ENCODE measurements at regions not wholly inside any gene's neighbourhood (a gene's known extent, or its start where the extent isn't known, plus 50 kb on each side); places are given as distances from the start of the nearest gene placed in this dataset.

DNA sequence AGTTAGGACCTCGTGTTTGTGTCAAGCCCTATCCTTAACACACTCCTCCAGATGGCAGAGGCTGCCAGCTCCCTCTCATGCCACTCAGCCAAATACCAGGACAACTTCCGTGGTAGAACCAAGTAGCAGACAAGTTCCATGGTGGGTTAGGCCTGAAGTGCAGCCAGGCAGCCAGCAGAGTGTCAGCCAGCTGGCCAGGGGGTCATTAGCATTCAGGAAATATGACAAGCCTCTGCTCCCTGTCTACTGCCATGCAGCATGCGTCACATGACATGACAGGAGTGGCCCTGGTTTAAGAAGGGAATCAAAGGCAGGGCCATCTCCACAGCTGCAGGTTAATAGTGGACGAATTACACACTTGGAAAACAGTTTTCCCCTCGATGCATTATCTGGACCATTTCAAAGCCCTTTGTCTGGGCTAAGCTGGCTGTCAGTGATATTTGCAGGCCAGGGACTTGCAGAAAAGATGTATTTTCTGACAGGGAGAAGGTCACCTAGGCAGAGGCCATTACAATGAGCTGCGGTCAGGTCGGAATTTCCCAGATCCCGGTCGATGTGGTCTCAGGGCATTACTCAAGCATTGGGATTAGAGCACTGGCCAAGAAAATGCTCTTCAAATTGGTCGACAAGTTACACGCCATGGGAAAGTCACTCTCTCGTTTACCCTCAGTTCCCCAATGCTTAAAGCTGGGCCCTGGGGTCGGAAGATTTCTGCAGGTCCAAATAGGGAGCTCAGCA is 461.7 kb upstream of the CADM1 start:
- intact Hi-C loops (cut with DNase I): no loop called here
- H3K4me1 ChIP-seq: no peaks in the 10 kb centered on the region
- peak in 3 of 4 donors; percentile 35 to 63 (median 53) for ATAC-seq
- no peaks in the 10 kb centered on the region for H3K9me3 ChIP-seq
- no peak for DNase-seq
- H3K27ac ChIP-seq: no peak overlapping the region
- TF ChIP-seq, protein P1, sequence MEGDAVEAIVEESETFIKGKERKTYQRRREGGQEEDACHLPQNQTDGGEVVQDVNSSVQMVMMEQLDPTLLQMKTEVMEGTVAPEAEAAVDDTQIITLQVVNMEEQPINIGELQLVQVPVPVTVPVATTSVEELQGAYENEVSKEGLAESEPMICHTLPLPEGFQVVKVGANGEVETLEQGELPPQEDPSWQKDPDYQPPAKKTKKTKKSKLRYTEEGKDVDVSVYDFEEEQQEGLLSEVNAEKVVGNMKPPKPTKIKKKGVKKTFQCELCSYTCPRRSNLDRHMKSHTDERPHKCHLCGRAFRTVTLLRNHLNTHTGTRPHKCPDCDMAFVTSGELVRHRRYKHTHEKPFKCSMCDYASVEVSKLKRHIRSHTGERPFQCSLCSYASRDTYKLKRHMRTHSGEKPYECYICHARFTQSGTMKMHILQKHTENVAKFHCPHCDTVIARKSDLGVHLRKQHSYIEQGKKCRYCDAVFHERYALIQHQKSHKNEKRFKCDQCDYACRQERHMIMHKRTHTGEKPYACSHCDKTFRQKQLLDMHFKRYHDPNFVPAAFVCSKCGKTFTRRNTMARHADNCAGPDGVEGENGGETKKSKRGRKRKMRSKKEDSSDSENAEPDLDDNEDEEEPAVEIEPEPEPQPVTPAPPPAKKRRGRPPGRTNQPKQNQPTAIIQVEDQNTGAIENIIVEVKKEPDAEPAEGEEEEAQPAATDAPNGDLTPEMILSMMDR (IDR thresholded peaks at IDR 0.05): no peak
- WGBS, 3 donors: 29 to 52% (median 36%) methylated on average over 13 of the region's 13 CpGs
- no peak overlapping the region for H3K4me3 ChIP-seq
- peaks cover 0 to 8% (median 3%) of the 10 kb centered on the region in 3 donors for H3K27me3 ChIP-seq (ENCODE audit: insufficient read depth in 3 of 3, low read length in 2 of 3)
- H3K36me3 ChIP-seq (ENCODE audit: insufficient read depth in 1 of 2, low read depth in 1 of 2): no peaks in the 10 kb centered on the region

DNA sequence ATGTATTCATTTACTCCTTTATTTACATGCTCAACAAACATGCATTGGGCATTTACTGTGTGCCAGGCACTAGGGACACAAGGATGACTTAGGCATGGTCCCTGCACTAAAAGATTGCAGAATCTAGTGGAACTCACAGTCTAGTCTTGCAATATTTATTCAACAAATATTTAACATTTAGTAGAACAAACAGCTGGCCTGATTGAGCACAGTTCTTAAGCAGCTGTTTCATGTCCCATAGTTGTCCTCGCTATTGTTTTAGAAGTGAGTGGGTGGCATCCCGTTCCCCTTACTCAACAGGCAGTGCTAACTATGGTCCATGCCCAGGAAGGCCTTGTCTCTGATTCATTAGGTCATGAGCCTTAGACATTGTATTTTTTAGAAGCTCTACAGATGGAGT is 459.9 kb upstream of the CADM1 start:
- Histone ChIP-seq H3K4me3 (no peak overlapping the region), H3K9me3 (no peaks in the 10 kb centered on the region), H3K4me1 (no peaks in the 10 kb centered on the region), H3K36me3 (ENCODE audit: insufficient read depth in 1 of 2, low read depth in 1 of 2) (no peaks in the 10 kb centered on the region), H3K27ac (no peak overlapping the region), H3K27me3 (ENCODE audit: insufficient read depth in 3 of 3, low read length in 2 of 3) (peaks cover 0 to 16% (median 7%) of the 10 kb centered on the region in 3 donors)
- TF ChIP-seq, protein P1 (IDR thresholded peaks at IDR 0.05): no peak
- 50 to 54% (median 51%) methylated on average over 2 of the region's 2 CpGs for WGBS, 3 donors
- ATAC-seq (peak in 1 of 4 donors; percentile 46), DNase-seq (no peak)
- intact Hi-C loops (cut with DNase I): no loop called here

DNA sequence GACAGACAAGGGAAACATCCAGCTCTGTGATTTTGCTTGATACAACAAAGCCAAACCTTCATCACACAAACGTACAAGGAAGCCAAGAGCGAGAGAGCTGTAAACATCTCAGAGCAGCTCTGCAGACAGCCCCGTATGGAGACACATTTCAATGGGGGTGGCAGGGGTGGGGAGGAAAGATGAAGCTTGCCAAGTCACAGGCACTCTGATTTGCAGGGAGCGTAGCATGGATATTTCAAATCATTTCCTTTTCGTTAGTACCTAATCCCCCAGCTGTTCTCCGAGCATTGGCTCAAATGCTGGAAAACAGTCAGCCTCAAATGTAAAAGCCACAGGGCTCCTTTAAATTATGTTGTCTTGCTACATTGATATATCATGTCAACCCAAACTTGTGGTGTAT is 458.9 kb upstream of the CADM1 start:
- Histone ChIP-seq H3K4me1 (no peaks in the 10 kb centered on the region), H3K36me3 (ENCODE audit: insufficient read depth in 1 of 2, low read depth in 1 of 2) (no peaks in the 10 kb centered on the region), H3K9me3 (no peaks in the 10 kb centered on the region), H3K27me3 (ENCODE audit: insufficient read depth in 3 of 3, low read length in 2 of 3) (peaks cover 0 to 24% (median 10%) of the 10 kb centered on the region in 3 donors), H3K4me3 (no peak overlapping the region), H3K27ac (no peak overlapping the region)
- intact Hi-C loops (cut with DNase I): no loop called here
- DNase-seq (no peak), ATAC-seq (no peak)
- 15 to 18% (median 16%) methylated on average over 6 of the region's 6 CpGs for WGBS, 3 donors
- TF ChIP-seq, protein P1 (IDR thresholded peaks at IDR 0.05): no peak

DNA sequence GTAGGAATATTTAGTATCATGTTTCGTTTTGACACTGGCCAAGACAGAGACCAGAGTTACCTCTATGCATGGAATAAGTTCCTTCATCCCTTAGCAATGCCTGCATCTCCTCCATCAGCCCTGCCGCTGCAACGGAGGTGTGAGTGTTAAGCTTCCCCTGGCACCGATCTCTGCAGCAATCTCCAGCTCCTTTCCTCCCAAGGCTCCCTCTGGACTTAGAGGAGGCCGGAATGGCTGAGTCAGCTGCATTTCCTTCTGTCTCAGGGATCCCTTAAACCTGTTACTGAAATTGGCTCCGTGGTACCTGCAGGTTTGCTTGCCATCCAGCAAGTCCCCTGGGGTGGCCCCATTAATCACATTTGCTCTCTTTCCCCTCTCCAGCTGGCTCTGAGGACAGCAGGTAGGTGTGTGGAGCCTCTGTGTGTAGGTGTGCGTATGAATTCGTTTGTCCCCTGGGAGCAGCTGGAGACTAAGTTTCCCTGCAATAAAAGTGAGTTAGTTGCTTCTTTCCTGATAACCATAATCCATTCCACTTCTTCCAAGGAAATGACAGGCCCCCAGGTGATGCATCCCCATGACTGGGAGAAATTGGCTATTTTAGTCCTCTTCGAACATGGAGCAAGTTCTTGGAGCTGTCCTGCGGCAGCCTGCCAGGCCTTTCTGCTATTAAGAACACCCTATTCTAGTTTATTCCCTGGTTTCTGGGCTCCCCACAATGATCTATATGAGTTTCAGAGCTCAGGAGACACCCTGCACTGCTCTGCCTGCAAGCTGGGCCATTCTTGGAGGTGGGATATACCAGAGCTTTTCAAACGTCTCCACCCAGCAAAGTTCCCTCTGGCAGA is 457.2 kb upstream of the CADM1 start:
- H3K36me3 ChIP-seq (ENCODE audit: insufficient read depth in 1 of 2, low read depth in 1 of 2): no peaks in the 10 kb centered on the region
- peaks cover 0 to 25% (median 10%) of the 10 kb centered on the region in 3 donors for H3K27me3 ChIP-seq (ENCODE audit: insufficient read depth in 3 of 3, low read length in 2 of 3)
- no peak for DNase-seq
- intact Hi-C loops (cut with DNase I): no loop called here
- no peak overlapping the region for H3K4me3 ChIP-seq
- H3K27ac ChIP-seq: no peak overlapping the region
- H3K4me1 ChIP-seq: no peaks in the 10 kb centered on the region
- no peak for ATAC-seq
- 43 to 57% (median 49%) methylated on average over 11 of the region's 11 CpGs for WGBS, 3 donors
- no peaks in the 10 kb centered on the region for H3K9me3 ChIP-seq
- TF ChIP-seq, protein P1 (IDR thresholded peaks at IDR 0.05): no peak
